Liver (tissue), 3 donors: ENCODE measurements at regions not wholly inside any gene's neighbourhood (a gene's known extent, or its start where the extent isn't known, plus 50 kb on each side); places are given as distances from the start of the nearest gene placed in this dataset.
"Not testable (repeated sequence)": the region's sequence is repeated elsewhere in the genome, so short reads cannot be mapped to it uniquely, and the experiment has no call there.

Source experiments
- CTCF ChIP-seq: fragments of 150-350 bp; IDR thresholded peaks from 2 replicates; pipeline ENCODE4 v1.5.1; 2017; ENCODE audit warnings: improper control_type of control experiment, low read depth, low read length; ENCODE audit not compliant: missing input control
- EGR1 ChIP-seq, 2 donors: IDR thresholded peaks; 2 replicates each; pipeline ENCODE4 v1.6.1; 2016 to 2018; ENCODE audit warnings: antibody characterized with exemption in 2 of 2, low read depth in 2 of 2
- GABPA ChIP-seq, 2 donors: IDR thresholded peaks in 1 of 2; conservative IDR thresholded peaks in 1 of 2; 2 replicates each; pipeline ENCODE4 v1.6.1; 2016; ENCODE audit warnings: antibody characterized with exemption in 2 of 2, mild to moderate bottlenecking in 1 of 2, moderate library complexity in 1 of 2
- RAD21 ChIP-seq, 2 donors: IDR thresholded peaks; 2 replicates each; pipeline ENCODE4 v1.6.1; 2016; ENCODE audit warnings: antibody characterized with exemption in 2 of 2, mild to moderate bottlenecking in 2 of 2
- SP1 ChIP-seq: IDR thresholded peaks from 2 replicates; pipeline ENCODE4 v1.6.1; 2018; ENCODE audit warnings: antibody characterized with exemption, mild to moderate bottlenecking
- YY1 ChIP-seq: IDR thresholded peaks from 2 replicates; pipeline ENCODE4 v1.6.1; 2016; ENCODE audit warnings: antibody characterized with exemption, mild to moderate bottlenecking
- donor health status: healthy.
- donor health status: healthy.

- TF ChIP-seq YY1; CTCF; GABPA (IDR thresholded peaks at IDR 0.05 in 1 of 2, conservative IDR thresholded peaks at IDR 0.05 in 1 of 2); SP1; RAD21 (IDR thresholded peaks at IDR 0.05); EGR1 (IDR thresholded peaks at IDR 0.05; ENCODE audit: low read depth in 2 of 2): not testable (repeated sequence)
Observed at GRCh38 chr18:22602456-22602855, 184.7 kb upstream of the CTAGE1 start.
